ENCODE measurements at regions not wholly inside any gene's neighbourhood (a gene's known extent, or its start where the extent isn't known, plus 50 kb on each side); places are given as distances from the start of the nearest gene placed in this dataset.
A peak's percentile ranks its signal among the peaks of the same experiment; 100 is the strongest.

GRCh38 chr4:31375936-31376335, 655.8 kb downstream of the PCDH7 start:
- Mint-ChIP-seq H3K36me3 (ENCODE audit: low read depth) (no peaks in the 10 kb centered on the region), H3K9me3 (no peaks in the 10 kb centered on the region), H3K27me3 (ENCODE audit: low read depth) (no peaks in the 10 kb centered on the region), H3K4me3 (no peak overlapping the region), H3K27ac (peak overlapping the region in 1 of 3 experiments; percentile 9), H3K4me1 (peaks cover 5% of the 10 kb centered on the region)
- TF ChIP-seq CTCF (IDR thresholded peaks at IDR 0.05; ENCODE audit: unreplicated experiment in 3 of 3): no peak

GRCh38 chr4:31379364-31379763, 659.2 kb downstream of the PCDH7 start:
- no peaks in the 10 kb centered on the region for H3K9me3 Mint-ChIP-seq
- H3K27ac Mint-ChIP-seq: no peak overlapping the region
- H3K27me3 Mint-ChIP-seq (ENCODE audit: low read depth): no peaks in the 10 kb centered on the region
- no peaks in the 10 kb centered on the region for H3K36me3 Mint-ChIP-seq (ENCODE audit: low read depth)
- no peak for TF ChIP-seq CTCF (IDR thresholded peaks at IDR 0.05; ENCODE audit: unreplicated experiment in 3 of 3)
- H3K4me3 Mint-ChIP-seq: no peak overlapping the region
- H3K4me1 Mint-ChIP-seq: peaks cover 5% of the 10 kb centered on the region

GRCh38 chr4:31383767-31384166, 663.6 kb downstream of the PCDH7 start:
- Mint-ChIP-seq H3K4me3 (no peak overlapping the region), H3K9me3 (no peaks in the 10 kb centered on the region), H3K4me1 (no peaks in the 10 kb centered on the region), H3K36me3 (ENCODE audit: low read depth) (no peaks in the 10 kb centered on the region), H3K27me3 (ENCODE audit: low read depth) (no peaks in the 10 kb centered on the region), H3K27ac (no peak overlapping the region)
- no peak for TF ChIP-seq CTCF (IDR thresholded peaks at IDR 0.05; ENCODE audit: unreplicated experiment in 3 of 3)

- Mint-ChIP-seq H3K4me1 (peaks cover 4% of the 10 kb centered on the region), H3K9me3 (no peaks in the 10 kb centered on the region), H3K36me3 (ENCODE audit: low read depth) (no peaks in the 10 kb centered on the region), H3K27ac (no peak overlapping the region), H3K27me3 (ENCODE audit: low read depth) (no peaks in the 10 kb centered on the region), H3K4me3 (no peak overlapping the region)
- TF ChIP-seq CTCF (IDR thresholded peaks at IDR 0.05; ENCODE audit: unreplicated experiment in 3 of 3): no peak
Observed at GRCh38 chr4:31390849-31391248, 670.7 kb downstream of the PCDH7 start.

GRCh38 chr4:31391976-31392375, 671.8 kb downstream of the PCDH7 start:
- H3K4me1 Mint-ChIP-seq: peaks cover 4% of the 10 kb centered on the region
- no peaks in the 10 kb centered on the region for H3K9me3 Mint-ChIP-seq
- no peaks in the 10 kb centered on the region for H3K36me3 Mint-ChIP-seq (ENCODE audit: low read depth)
- no peaks in the 10 kb centered on the region for H3K27me3 Mint-ChIP-seq (ENCODE audit: low read depth)
- no peak overlapping the region for H3K27ac Mint-ChIP-seq
- TF ChIP-seq CTCF (IDR thresholded peaks at IDR 0.05; ENCODE audit: unreplicated experiment in 3 of 3): no peak
- H3K4me3 Mint-ChIP-seq: no peak overlapping the region

GRCh38 chr4:31392923-31393322, 672.8 kb downstream of the PCDH7 start:
- Mint-ChIP-seq H3K27me3 (ENCODE audit: low read depth) (no peaks in the 10 kb centered on the region), H3K4me3 (no peak overlapping the region), H3K9me3 (no peaks in the 10 kb centered on the region), H3K27ac (no peak overlapping the region), H3K36me3 (ENCODE audit: low read depth) (no peaks in the 10 kb centered on the region), H3K4me1 (peaks cover 4% of the 10 kb centered on the region)
- no peak for TF ChIP-seq CTCF (IDR thresholded peaks at IDR 0.05; ENCODE audit: unreplicated experiment in 3 of 3)

All from nephron (organoid).